ENCODE measurements at regions not wholly inside any gene's neighbourhood (a gene's known extent, or its start where the extent isn't known, plus 50 kb on each side); places are given as distances from the start of the nearest gene placed in this dataset.
"Not testable (repeated sequence)": the region's sequence is repeated elsewhere in the genome, so short reads cannot be mapped to it uniquely, and the experiment has no call there.

- DNase-seq; H2AFZ ChIP-seq (ENCODE audit: insufficient read depth, low read depth, low read length, poor library complexity, severe bottlenecking); H3K9ac ChIP-seq (ENCODE audit: insufficient read depth, low read length, poor library complexity, severe bottlenecking); H3K4me2 ChIP-seq (replicated peaks; ENCODE audit: extremely low read depth, low read length, poor library complexity, severe bottlenecking); H3K4me3 Mint-ChIP-seq; H3K4me3 ChIP-seq (replicated peaks in 1 of 3; ENCODE audit: low read depth in 2 of 3, low read length in 3 of 3); H3K27me3 ChIP-seq (ENCODE audit: control insufficient read depth in 2 of 2, insufficient read depth in 2 of 2, low read length in 2 of 2); H3K27me3 Mint-ChIP-seq (ENCODE audit: low read depth in 3 of 3); intact Hi-C loops (cut with micrococcal nuclease); H3K9me3 ChIP-seq (replicated peaks in 1 of 2; ENCODE audit: control insufficient read depth in 1 of 2, insufficient read depth in 1 of 2, low read length in 2 of 2); H4K20me1 ChIP-seq (ENCODE audit: insufficient read depth, low read length): not testable (repeated sequence)
- 100% methylated on average over 5 of the region's 6 CpGs for whole genome bisulfite sequencing (ENCODE audit: insufficient coverage)
- peaks cover 43 to 44% of the 10 kb centered on the region in 2 donors for H3K4me1 ChIP-seq (ENCODE audit: control insufficient read depth in 1 of 2, insufficient read depth in 2 of 2, low read length in 2 of 2)
- peaks cover 15% of the 10 kb centered on the region for H3K79me2 ChIP-seq (ENCODE audit: insufficient read depth, low read length)
- peaks cover 0 to 15% (median 12%) of the 10 kb centered on the region in 7 donors for H3K9me3 Mint-ChIP-seq
- peak overlapping the region in 1 of 7 donors; percentile 78 for H3K27ac Mint-ChIP-seq
- peaks cover 46% of the 10 kb centered on the region for H3K4me1 Mint-ChIP-seq
- peaks cover 20 to 44% of the 10 kb centered on the region in 2 donors for H3K36me3 ChIP-seq (replicated peaks in 1 of 2; ENCODE audit: control insufficient read depth in 1 of 2, insufficient read depth in 2 of 2, low read length in 2 of 2)
- H3K27ac ChIP-seq (ENCODE audit: low read depth in 1 of 2, low read length in 2 of 2): peak overlapping the region in 1 of 2 donors; percentile 76
- peaks cover 50 to 82% of the 10 kb centered on the region in 2 donors for H3K36me3 Mint-ChIP-seq
Measured at GRCh38 chr16:29171296-29171695, 186.4 kb downstream of the LAT start.

DNA sequence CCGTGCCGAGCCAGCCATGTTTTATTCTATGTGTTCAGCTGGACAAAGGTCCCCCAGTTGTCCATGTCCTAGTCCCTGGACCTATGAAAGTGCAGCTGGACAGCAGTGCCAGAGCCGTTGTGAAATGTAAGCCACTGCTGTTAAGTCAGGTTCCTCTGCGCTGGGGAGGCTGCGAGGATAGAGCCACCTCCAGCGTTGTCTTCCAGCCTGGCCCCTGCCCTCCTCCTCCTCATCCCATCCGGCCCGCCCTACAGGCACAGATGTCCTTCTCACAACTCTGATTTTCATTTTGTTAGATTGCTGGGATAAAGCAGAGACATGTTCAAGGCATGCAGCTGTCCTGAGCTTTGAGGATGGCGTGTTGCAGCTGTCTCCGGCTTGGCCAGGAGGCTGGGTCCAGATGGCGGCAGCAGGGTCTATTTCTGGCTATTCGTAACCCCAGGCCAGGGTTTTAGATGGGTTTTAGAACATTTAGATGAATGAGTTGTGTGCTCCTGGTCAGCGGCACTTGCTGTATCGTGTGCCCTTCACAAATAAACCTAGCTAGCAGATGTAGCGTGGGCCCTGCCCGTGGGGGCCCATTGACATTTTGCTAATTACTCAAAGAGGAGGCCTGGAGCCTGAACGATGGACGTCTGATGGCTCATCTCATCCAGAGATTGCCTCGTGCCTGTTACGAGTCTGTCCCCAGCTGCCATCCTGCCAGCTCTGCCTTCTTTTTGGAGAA is 185.7 kb downstream of the LAT start:
- WGBS (ENCODE audit: insufficient coverage): 98% methylated on average over 13 of the region's 20 CpGs

DNA sequence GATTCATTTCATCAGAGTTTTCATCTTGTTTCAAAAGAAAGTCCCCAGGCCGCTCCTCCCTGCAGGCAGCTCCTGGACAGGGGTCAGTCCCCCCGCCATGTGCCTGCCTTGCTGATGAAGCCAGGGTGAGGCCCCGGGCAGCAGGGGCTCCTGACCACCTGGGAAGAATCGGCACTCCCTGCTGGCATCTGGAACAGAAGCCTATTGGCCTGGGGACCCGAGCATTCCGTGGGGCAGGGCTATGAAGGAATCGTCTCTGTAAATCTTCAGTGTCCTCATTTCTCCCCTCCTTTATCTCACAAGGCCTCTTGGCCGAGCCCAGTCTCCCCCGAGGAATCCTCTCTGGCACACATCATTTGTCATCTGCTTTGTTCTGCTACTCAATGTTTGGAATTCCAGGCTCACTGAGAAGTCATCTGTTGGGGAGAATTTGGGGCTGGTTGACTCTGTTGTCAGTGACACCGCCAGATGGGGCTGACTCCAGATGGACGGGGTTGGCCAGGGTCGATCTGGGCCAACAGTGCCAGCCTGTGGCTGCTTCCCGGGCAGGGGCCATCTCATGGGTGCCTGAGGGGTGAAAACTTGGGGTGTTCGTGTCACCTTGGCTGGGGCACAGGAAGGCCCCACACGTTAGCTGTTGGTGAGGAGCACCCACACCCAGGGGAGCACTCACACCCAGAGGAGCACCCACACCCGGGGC is 184.6 kb downstream of the LAT start:
- H3K4me1 ChIP-seq (ENCODE audit: control insufficient read depth in 1 of 2, insufficient read depth in 2 of 2, low read length in 2 of 2): peaks cover 31% of the 10 kb centered on the region in 2 donors
- DNase-seq; H4K20me1 ChIP-seq (ENCODE audit: insufficient read depth, low read length); H3K4me3 ChIP-seq (replicated peaks in 1 of 3; ENCODE audit: low read depth in 2 of 3, low read length in 3 of 3); H2AFZ ChIP-seq (ENCODE audit: insufficient read depth, low read depth, low read length, poor library complexity, severe bottlenecking); H3K9ac ChIP-seq (ENCODE audit: insufficient read depth, low read length, poor library complexity, severe bottlenecking); H3K4me3 Mint-ChIP-seq; H3K27me3 ChIP-seq (ENCODE audit: control insufficient read depth in 2 of 2, insufficient read depth in 2 of 2, low read length in 2 of 2); intact Hi-C loops (cut with micrococcal nuclease); H3K27me3 Mint-ChIP-seq (ENCODE audit: low read depth in 3 of 3); H3K4me2 ChIP-seq (replicated peaks; ENCODE audit: extremely low read depth, low read length, poor library complexity, severe bottlenecking); H3K9me3 ChIP-seq (replicated peaks in 1 of 2; ENCODE audit: control insufficient read depth in 1 of 2, insufficient read depth in 1 of 2, low read length in 2 of 2); H3K27ac ChIP-seq (ENCODE audit: low read depth in 1 of 2, low read length in 2 of 2): not testable (repeated sequence)
- Mint-ChIP-seq H3K27ac (peak overlapping the region in 5 of 7 donors; percentile 27 to 78 (median 69)), H3K36me3 (peaks cover 51 to 74% of the 10 kb centered on the region in 2 donors), H3K9me3 (peaks cover 0 to 15% (median 12%) of the 10 kb centered on the region in 7 donors), H3K4me1 (peaks cover 36% of the 10 kb centered on the region)
- peaks cover 15 to 34% of the 10 kb centered on the region in 2 donors for H3K36me3 ChIP-seq (replicated peaks in 1 of 2; ENCODE audit: control insufficient read depth in 1 of 2, insufficient read depth in 2 of 2, low read length in 2 of 2)
- 98% methylated on average over 4 of the region's 16 CpGs for WGBS (ENCODE audit: insufficient coverage)
- peaks cover 17% of the 10 kb centered on the region for H3K79me2 ChIP-seq (ENCODE audit: insufficient read depth, low read length)

More for the DNA sequence above, 185.7 kb downstream of the LAT start:
- Histone ChIP-seq H3K4me1 (ENCODE audit: control insufficient read depth in 1 of 2, insufficient read depth in 2 of 2, low read length in 2 of 2) (peaks cover 42% of the 10 kb centered on the region in 2 donors), H3K79me2 (ENCODE audit: insufficient read depth, low read length) (peaks cover 19% of the 10 kb centered on the region), H3K36me3 (replicated peaks in 1 of 2; ENCODE audit: control insufficient read depth in 1 of 2, insufficient read depth in 2 of 2, low read length in 2 of 2) (peaks cover 16 to 37% of the 10 kb centered on the region in 2 donors), H3K27ac (ENCODE audit: low read depth in 1 of 2, low read length in 2 of 2) (peak overlapping the region in 1 of 2 donors; percentile 36)
- intact Hi-C loops (cut with micrococcal nuclease); H3K4me3 ChIP-seq (replicated peaks in 1 of 3; ENCODE audit: low read depth in 2 of 3, low read length in 3 of 3); DNase-seq; H2AFZ ChIP-seq (ENCODE audit: insufficient read depth, low read depth, low read length, poor library complexity, severe bottlenecking); H4K20me1 ChIP-seq (ENCODE audit: insufficient read depth, low read length); H3K4me3 Mint-ChIP-seq; H3K4me2 ChIP-seq (replicated peaks; ENCODE audit: extremely low read depth, low read length, poor library complexity, severe bottlenecking); H3K9me3 ChIP-seq (replicated peaks in 1 of 2; ENCODE audit: control insufficient read depth in 1 of 2, insufficient read depth in 1 of 2, low read length in 2 of 2); H3K27me3 Mint-ChIP-seq (ENCODE audit: low read depth in 3 of 3); H3K9ac ChIP-seq (ENCODE audit: insufficient read depth, low read length, poor library complexity, severe bottlenecking); H3K27me3 ChIP-seq (ENCODE audit: control insufficient read depth in 2 of 2, insufficient read depth in 2 of 2, low read length in 2 of 2): not testable (repeated sequence)
- peaks cover 51 to 81% of the 10 kb centered on the region in 2 donors for H3K36me3 Mint-ChIP-seq
- H3K27ac Mint-ChIP-seq: peak overlapping the region in 4 of 7 donors; percentile 46 to 78 (median 76)
- peaks cover 0 to 15% (median 12%) of the 10 kb centered on the region in 7 donors for H3K9me3 Mint-ChIP-seq
- peaks cover 43% of the 10 kb centered on the region for H3K4me1 Mint-ChIP-seq

DNA sequence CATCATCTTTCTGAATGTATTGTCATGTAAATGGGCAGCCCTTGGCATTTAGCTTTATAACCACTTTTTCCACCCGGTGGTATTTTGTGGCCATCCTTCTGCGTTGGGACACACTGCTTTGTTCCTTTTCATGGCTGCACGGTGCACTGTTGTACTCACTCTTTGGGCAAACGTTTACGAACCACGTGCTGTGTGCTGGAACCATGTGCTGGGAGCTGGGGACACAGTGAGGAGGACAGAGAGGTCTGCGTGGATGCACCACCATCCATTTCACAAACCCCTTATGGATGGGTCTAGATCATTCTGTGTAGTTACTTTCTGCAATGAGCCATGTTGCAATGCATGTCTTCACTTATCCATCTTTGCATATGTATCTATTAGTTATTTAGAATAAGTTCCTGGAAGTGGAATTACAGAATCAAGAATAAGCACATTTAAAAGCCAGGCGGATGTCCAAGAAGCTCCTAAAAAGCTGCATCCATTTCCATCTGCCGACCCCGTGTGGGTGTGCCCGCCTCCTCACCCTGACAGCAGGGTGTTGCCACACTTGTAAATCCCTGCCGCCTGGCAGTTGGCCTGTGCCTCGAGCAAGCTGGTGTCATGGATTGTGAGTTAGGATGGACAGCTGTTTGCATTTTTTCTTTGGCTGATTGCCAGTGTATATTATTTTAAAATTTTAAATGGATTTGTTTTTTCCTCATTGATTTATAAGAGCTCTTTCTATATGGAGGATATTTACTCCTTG is 183.8 kb downstream of the LAT start:
- Mint-ChIP-seq H3K4me1 (peaks cover 30% of the 10 kb centered on the region), H3K9me3 (peaks cover 0 to 15% (median 12%) of the 10 kb centered on the region in 7 donors), H3K36me3 (peaks cover 51 to 67% of the 10 kb centered on the region in 2 donors), H3K27ac (peak overlapping the region in 4 of 7 donors; percentile 6 to 58 (median 18))
- H3K27ac ChIP-seq (ENCODE audit: low read depth in 1 of 2, low read length in 2 of 2); H3K4me3 Mint-ChIP-seq; H3K27me3 ChIP-seq (ENCODE audit: control insufficient read depth in 2 of 2, insufficient read depth in 2 of 2, low read length in 2 of 2); H3K27me3 Mint-ChIP-seq (ENCODE audit: low read depth in 3 of 3); H2AFZ ChIP-seq (ENCODE audit: insufficient read depth, low read depth, low read length, poor library complexity, severe bottlenecking); H3K4me2 ChIP-seq (replicated peaks; ENCODE audit: extremely low read depth, low read length, poor library complexity, severe bottlenecking); H4K20me1 ChIP-seq (ENCODE audit: insufficient read depth, low read length); H3K9me3 ChIP-seq (replicated peaks in 1 of 2; ENCODE audit: control insufficient read depth in 1 of 2, insufficient read depth in 1 of 2, low read length in 2 of 2); H3K9ac ChIP-seq (ENCODE audit: insufficient read depth, low read length, poor library complexity, severe bottlenecking); H3K4me3 ChIP-seq (replicated peaks in 1 of 3; ENCODE audit: low read depth in 2 of 3, low read length in 3 of 3); intact Hi-C loops (cut with micrococcal nuclease); DNase-seq: not testable (repeated sequence)
- H3K4me1 ChIP-seq (ENCODE audit: control insufficient read depth in 1 of 2, insufficient read depth in 2 of 2, low read length in 2 of 2): peaks cover 23 to 24% of the 10 kb centered on the region in 2 donors
- 83% methylated on average over 1 of the region's 13 CpGs for WGBS (ENCODE audit: insufficient coverage)
- H3K79me2 ChIP-seq (ENCODE audit: insufficient read depth, low read length): peaks cover 20% of the 10 kb centered on the region
- peaks cover 15 to 34% of the 10 kb centered on the region in 2 donors for H3K36me3 ChIP-seq (replicated peaks in 1 of 2; ENCODE audit: control insufficient read depth in 1 of 2, insufficient read depth in 2 of 2, low read length in 2 of 2)
